Activated CD4-positive, alpha-beta T cell treated with anti-CD3 and anti-CD28 coated beads, Interleukin-2, amount 50 U/mL, for 4 hours (primary cell): ENCODE measurements at regions not wholly inside any gene's neighbourhood (a gene's known extent, or its start where the extent isn't known, plus 50 kb on each side); places are given as distances from the start of the nearest gene placed in this dataset.
"Not testable (repeated sequence)": the region's sequence is repeated elsewhere in the genome, so short reads cannot be mapped to it uniquely, and the experiment has no call there.

Experiments
- DNase-seq, 2 experiments: peaks; one replicate each; pipeline ENCODE4 v3.0.0-alpha.2; 2020

DNA sequence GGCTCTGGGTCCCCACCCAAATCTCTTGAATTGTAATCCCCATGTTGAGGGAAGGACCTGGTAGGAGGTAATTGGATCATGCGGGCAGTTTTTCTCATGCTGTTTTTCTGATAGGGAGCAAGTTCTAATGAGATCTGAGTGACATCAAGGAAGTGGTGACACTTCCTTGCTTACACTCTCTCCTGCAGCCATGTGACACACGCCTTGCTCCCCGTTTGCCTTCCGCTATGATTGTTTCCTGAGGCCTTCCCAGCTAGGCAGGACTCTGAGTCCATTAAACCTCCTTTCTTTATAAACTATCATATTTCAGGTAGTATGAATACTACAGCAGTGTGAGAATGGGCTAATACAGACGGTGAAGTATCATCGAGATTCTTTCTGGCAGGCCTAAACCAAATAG lies 1040.4 kb upstream of the MIR17HG start:
- DNase-seq: no peak

DNA sequence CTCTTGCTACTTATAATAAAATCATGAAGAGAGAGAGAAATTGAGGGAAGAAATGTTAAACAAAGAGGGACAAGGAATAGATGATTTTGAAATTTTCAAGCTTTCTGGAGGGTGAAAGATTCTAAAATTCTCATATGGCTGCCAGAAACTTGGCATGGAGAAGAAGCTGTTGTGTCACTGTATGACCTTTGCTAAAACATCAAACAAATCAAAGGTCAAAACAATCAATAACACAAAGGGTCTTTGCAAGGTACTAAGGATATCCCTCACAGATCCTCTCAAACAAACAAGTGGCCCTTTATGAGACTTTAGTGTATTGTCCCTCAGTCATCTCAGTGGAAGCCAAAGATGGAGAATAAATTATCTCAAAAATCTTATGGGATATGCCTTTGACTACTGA lies 1039.2 kb upstream of the MIR17HG start:
- no peak for DNase-seq

GRCh38 chr13:90311929-90312328 lies 1035.6 kb upstream of the MIR17HG start:
- DNase-seq: no peak

DNA sequence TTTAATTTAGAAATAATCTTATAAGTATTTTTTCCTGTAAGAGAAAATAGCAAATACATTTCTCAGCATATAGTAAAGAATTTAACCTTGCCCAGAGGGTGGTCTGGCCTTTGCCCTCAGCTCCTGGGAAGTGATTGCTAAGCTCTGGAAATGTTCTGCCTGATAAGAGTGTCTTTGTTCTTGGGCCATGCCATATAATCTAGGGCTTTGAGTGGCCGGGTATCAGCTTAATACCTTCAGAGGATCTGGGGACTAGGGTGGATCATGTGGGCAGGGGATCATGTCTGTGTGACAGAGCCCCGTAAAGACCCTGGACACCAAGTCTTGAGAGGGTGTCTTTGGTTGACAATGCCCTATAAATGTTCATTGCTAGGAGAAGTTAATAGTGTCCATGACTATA lies 1032.4 kb upstream of the MIR17HG start:
- no peak for DNase-seq

DNA sequence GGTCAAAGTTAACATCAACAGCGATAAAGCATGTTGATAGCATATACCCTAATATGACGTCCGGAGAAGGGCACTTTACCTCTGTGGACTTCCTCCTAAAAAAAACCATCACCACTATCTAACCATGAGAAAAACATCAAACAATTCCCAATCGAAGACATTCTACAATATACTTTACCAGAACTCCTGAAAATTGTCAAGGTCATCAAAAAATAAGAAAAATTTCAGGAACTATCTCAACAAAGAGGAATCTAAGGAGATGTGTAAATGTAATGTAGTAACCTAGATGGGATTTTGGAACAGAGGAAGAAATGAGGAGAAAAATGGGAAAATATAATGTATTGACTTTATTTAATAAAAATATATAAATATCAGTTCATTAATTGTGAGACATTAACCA lies 1026.8 kb upstream of the MIR17HG start:
- no peak for DNase-seq

GRCh38 chr13:90321281-90321931 lies 1026.1 kb upstream of the MIR17HG start:
- DNase-seq: no peak

DNA sequence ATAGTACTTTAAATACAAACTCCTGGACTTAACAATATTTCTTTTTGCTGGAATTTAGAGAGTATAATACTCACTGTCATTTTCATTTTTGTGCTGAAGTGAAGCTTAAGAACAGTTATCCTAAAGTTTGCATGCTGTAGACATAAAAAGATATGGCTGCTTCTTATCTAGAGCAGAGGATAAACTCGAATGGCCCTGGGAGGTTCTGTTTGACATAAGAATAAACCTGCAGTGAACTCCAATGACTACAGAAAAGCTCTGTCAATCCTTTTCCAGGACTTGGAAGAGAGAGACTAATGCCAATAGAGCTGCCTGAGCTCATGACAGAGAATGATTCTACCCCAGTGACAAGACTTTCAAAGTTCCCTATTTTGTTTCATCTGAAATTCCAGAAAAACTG lies 1017.8 kb upstream of the MIR17HG start:
- no peak for DNase-seq

DNA sequence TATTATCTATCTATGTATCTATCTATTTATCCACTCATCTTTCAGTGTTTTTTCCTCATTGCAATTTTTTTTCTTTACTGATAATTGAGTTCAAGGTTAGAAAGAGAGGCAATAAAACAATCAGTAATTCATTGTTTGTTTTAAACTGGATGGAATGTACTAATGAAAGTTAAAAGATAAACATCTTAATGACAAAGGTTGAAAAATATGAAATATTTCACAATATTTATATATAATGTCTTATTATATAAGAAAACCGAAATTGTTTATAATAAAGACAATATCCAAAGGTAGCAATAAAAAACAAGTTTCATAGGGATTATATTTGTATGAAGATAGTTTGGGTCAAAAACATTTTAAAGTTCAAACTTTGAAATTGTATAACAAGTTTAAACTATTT lies 1015.5 kb upstream of the MIR17HG start:
- DNase-seq: no peak

DNA sequence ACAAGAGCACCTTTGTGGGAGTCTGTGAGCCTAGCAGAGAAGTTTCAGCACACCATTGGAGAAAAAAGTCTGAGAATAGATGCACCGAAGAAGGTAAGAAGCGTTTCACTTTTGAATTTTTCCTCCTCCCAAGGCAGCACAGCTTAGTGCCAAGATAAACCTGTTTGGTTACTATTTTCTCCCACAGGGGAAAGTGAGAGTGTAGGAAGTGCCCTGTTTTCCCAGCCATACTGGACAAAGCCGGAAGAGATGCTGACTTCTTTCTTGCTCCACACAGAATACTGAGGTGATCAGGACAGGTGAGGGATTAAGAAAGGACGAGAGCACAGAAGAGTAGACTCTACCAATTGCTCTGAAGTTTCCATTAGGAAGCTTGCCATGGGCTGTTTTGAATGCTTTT lies 1011.0 kb upstream of the MIR17HG start:
- no peak for DNase-seq

GRCh38 chr13:90341348-90341747 lies 1006.1 kb upstream of the MIR17HG start:
- not testable (repeated sequence) for DNase-seq

- not testable (repeated sequence) for DNase-seq
These were observed 998.9 kb upstream of the MIR17HG start for GRCh38 chr13:90348477-90349136.

- no peak for DNase-seq
These were observed 994.7 kb upstream of the MIR17HG start for GRCh38 chr13:90352763-90353162.

DNA sequence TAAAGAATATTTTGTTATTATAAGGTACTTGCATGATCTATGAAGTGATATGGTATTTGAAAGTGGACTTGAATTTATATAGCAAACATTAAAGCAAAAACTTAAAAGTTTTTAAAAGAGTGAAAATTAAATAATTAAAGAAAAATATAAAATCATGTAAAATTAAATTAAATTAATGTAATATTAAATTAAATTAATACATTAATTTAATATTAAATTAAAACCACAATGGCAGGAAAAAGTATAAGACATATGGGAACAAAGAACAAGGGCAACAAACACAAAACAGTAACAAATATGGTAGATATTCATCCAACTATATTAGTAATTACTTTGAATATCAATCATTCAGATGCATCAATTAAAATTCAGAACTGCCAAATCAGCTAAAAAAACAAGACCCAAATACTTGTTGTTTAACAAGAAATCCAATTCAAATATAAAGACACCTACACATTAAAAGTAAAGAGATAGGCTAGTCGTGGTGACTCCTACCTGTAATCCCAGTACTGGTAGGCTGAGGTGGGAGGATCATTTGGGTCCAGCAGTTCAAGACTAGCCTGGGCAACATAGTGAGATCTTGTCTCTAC lies 992.2 kb upstream of the MIR17HG start:
- DNase-seq: no peak

DNA sequence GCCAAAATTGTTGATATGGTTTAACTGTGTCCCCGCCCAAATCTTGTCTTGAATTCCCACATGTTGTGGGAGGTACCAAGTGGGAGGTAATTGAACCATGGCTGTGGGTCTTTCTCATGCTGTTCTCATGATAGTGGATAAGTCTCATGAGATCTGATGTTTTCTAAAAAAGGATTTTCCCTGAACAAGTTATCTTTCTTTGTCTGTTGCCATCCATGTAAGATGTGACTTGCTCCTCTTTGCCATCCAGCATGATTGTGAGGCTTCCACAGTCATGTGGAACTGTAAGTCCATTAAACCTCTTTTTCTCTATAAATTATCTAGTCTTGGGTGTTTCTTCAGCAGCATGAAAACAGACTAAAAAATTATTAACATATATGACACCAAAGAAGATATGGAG lies 986.7 kb upstream of the MIR17HG start:
- no peak for DNase-seq

- no peak for DNase-seq
These were observed 984.8 kb upstream of the MIR17HG start for GRCh38 chr13:90362707-90363106.

GRCh38 chr13:90365130-90365529 lies 982.4 kb upstream of the MIR17HG start:
- no peak for DNase-seq

DNA sequence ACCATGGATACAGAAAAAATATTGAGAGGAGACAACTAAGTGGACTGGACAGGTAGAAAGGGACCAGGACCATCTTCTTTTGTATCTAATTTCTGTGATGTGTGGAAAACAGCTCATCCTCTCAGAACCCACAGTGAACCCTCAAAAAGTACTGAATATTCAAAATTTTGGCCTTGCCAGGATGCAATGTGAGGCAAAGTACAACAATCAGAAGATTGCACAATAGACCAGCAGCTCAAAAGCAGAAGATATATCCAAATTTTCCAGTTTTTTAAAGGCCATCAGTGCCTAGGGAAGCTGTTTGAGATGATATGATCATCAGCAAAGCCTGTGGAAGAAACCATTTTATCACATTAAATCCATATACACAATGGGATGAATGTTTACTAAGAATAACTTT lies 973.3 kb upstream of the MIR17HG start:
- DNase-seq: no peak

GRCh38 chr13:90375851-90376250 lies 971.6 kb upstream of the MIR17HG start:
- DNase-seq: no peak

DNA sequence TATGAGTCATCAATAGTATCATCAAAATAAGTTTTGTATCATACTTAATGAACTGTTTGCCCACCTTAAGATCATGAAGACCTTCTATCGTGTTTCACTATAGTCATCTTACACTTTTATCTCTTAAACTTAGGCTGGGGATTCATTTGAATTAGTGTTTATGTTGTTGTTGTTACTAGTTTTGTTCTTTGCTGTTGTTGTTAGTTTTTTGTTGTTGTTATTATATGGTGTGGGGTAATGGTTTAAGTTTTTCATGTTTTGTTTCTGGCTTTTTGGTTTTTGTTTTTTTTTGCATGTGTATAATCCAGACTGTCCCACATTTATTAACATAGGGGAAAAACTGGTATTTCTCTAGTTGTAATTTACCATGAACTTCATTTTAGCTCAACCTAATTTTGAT lies 965.1 kb upstream of the MIR17HG start:
- DNase-seq: no peak

DNA sequence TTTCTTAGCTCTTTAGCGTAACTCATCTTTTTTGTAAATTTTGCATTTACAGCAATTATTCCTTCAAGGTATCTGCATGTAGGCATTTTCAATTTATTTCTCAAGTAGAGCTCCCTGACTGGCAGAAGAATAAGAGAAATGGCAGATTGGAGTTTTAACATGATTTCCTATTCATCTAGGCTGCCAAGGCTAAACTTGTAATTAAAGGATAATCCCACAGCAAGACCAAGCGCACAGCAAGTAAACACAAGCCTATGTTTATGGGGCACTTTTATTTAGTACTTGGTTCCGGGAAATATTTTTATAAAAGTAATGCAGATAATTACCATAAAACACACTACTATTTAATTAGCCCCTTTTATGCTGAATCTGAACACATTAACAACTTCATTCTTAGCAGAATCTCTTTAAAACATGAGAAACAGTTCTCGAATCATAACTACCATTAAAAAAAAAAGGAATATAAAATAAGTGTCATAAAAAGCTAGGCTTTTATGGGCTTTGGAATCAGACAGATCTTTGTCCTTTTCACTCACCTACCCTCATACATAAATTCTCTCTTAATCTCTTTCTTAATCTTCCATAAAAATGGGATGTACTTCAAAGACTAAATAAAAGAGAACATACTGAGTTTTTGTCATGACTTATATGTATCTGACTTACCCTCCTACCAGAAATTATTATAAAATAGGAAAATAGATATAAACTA lies 961.6 kb upstream of the MIR17HG start:
- no peak for DNase-seq

GRCh38 chr13:90388887-90389452 lies 958.5 kb upstream of the MIR17HG start:
- DNase-seq: no peak

GRCh38 chr13:90389537-90389936 lies 958.0 kb upstream of the MIR17HG start:
- DNase-seq: no peak

GRCh38 chr13:90393408-90393807 lies 954.1 kb upstream of the MIR17HG start:
- DNase-seq: no peak

GRCh38 chr13:90395348-90395747 lies 952.1 kb upstream of the MIR17HG start:
- DNase-seq: no peak
